GM19351 (cell line): ENCODE measurements at regions not wholly inside any gene's neighbourhood (a gene's known extent, or its start where the extent isn't known, plus 50 kb on each side); places are given as distances from the start of the nearest gene placed in this dataset.

Experiments
- ATAC-seq: cut with Tn5 transposase; IDR thresholded peaks from one replicate; pipeline ENCODE4 v1.9.1; 2021; ENCODE audit warnings: mild to moderate bottlenecking, moderate library complexity; ENCODE audit not compliant: unreplicated experiment

DNA sequence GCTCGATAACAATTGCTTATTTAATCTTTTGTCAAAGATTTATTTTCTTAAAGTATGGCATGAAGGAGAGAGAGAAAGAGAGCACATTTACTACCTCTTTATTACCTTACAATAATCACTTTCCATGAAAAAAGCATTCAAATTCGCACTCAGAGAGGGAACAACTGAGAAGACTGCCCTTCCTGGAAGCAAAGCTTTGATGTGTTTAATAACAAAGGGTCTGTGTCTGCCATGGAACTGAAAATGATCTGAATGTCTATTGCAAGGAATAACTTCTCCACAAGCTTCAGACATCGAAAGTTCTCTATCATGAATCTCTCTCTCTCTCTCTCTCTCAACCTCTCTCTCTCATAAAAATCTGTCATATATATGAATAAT is 308.9 kb downstream of the HDGFL1 start:
- no peak for ATAC-seq

DNA sequence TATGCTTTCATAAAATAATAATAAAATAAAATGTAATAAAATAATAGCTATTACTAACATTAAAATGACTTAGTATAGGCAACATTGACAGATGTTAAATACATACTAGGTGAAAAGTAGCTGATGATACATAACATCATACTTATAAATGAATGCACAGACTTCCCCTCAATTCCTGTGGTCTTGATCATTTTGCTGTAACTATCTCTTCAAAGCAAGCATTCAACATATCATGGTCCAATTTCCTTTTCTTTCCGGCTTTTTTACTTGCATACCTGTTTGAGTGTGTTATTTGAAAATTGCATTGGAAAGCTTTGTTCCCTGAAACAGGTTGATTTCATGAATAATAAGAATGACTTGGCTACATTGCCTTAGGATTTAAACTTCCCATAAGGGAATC is 309.3 kb downstream of the HDGFL1 start:
- ATAC-seq = no peak

DNA sequence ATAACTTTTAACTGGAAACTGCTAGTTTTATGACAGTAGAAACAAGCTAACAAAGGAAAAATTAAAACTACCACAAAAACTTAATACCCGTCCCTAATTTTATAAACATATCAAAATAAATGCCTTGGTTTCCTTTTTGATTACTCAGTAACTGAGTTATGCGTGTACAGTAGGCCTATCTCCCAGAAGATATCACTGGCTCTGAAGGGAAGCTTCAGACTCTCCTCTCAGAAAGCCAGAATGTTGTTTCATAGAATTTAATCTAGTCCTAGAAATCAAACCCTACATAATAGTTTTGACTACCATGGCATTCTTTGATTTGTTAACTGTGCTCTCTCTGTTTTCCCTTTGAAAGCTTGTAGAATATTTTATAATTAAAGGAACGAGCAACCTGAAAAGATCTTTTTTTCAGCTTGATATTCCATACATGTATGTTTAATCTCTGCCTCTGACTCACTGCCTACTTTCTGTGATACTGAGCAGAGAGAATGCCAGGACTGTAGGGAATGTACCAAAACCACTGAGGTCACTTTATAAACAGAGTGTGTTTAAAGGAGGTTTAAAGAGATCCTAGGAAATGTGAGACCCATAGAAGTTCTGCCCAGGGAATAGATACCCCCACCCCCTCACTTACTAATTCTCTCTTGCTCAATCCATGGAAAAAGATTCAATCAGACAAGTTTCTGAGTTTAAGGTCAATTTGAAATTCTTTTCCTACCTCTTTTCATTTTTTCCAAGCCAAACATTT is 311.5 kb downstream of the HDGFL1 start:
- no peak for ATAC-seq

DNA sequence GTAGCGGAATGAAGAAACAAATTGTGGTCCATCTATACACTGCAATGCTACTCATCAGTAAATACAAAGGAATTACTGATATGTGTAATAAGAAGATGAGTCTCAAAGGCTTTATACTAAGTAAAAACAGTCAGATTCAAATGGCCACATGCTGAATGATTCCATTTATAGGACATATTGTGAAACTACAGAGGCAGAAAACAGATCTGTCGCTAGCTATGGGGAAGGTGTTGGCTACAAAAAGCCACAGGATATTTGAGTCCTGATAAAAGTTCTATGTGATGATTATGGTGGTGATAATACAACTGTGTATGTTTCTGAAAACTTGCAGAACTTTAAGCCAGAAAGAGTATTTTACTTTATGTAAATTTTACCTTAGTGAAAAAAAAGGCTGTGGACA is 313.2 kb downstream of the HDGFL1 start:
- ATAC-seq = no peak

DNA sequence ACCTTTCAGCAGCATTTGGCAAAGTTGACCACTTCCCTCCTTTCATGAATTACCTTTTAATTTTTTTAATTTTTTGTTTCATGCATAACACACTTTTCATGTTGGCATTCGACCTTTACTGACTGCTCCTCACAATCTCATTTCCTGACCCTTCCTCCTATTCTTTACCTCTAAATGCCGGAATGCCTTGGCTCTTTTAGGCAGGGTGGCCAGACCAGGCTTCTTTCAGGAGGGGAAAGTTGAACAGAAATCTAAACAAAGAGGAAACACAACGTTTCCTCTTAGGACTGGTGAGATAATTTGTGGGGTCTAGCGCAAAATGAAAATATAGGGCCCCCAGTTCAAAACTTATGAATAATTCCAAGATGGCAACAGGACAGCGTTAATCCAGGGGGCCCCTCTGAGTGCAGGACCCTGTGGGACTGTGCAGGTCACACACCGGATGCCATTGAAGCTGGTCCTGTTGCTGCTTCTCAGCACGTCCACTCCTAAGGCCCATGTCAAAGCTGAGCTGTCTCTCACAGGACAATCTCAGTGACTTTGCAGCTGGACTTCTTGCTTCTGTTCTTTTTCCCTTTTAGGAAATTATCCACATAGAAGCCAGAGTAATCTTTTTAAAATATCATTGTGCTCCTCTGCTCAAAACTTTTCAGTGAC is 313.8 kb downstream of the HDGFL1 start:
- ATAC-seq = no peak

DNA sequence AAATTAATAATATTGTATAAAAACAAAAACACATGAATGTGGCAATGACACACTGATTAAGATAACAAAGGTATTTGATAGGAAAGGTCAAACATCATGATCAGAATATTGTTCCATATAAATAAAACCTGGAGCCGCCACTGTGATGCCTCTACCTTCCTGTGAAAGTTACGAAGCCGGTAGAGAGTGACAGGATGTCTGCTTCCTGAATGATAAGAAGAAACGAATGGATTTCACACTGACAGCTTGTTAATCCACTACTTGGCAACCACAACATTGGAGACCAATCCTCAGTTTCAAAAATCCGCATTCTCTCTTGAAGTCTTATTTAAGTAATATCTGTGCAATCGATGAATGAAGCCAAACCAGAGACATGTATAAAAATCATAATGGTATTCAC is 315.1 kb downstream of the HDGFL1 start:
- no peak for ATAC-seq

DNA sequence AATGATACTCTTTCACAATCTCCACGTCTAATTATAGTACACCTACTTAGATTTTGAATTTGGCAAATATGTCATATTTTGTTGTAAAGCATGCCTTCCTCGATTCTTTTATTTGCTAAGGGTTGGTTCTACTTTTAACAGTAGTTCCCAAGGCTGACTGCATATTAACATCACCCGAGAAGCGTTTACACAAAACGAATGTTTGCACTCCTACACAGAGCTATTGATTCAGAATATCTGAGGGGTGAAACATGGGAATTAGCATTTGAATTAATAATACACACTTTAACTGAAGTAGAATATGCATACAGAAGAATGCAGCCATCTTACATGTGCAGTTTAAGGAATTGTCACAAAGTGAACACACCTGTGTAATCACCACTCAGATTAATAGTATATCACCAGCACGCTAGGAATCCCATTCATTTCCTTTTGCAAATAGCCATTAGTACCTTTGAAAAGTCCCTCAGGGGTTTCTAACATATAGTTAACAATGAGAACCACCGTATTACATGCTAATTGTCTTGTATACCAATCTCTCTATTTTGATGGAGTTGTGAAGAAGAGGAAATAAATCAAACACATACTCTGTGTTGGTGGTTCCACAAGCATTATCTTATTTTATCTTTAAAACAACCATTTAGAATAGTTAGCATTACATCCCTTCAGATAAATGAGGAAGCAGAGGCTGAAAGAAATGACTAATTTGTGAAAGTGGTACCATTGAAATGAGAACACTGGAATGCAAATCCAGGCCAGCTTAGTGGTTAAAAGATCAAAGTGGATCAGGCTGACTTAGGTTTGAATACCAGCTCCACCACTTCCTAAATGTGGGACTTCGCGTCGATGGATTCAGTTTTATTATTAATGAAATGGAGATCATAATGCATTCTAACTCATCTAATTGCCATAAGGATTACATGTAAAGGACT is 317.6 kb downstream of the HDGFL1 start:
- no peak for ATAC-seq

DNA sequence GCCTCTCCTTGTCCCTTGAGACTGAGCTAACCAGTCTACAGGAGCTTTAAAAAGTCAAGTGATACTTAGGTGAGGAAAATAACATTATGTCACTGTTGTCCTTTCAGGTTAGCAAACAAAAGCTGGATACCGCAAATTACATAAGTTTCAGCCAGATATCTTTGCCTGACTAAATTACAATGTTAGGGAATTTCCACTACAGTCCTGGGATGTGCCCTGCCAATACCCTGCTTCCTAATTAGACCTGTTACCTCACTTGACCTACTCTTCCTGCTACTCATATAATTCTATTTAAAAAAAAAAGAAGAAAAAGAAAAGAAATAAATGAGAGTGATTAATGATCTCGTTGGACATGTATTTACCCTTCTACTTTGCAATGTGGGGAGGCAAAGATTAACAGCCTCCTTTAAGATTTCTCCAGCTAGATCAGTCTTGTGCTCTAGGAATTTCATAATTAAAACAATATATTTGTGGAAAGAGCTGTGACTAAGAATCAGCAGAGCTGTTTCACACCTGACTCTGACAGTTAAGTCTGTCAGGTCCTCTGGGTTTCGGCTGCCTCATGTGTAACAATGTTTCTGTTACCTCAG is 318.9 kb downstream of the HDGFL1 start:
- ATAC-seq = no peak

DNA sequence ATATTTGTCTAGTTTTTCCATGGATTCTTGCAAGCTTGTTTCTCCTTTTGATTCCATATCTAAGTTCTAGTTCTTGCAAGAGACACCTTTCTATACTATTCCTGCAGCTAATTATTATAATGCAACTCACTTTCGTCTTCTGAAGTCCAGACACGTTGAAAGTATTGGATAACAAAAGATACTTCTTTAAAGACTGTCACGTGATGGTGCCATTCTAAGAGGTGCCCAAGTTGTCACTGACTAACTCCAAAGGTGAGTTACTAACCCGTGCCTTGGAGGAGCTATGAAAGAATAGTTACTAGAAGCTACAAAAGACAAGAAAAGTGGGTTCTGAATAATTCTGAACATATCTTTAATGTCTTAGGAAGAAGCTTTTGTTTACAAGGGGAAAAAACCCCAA is 322.6 kb downstream of the HDGFL1 start:
- ATAC-seq = no peak

DNA sequence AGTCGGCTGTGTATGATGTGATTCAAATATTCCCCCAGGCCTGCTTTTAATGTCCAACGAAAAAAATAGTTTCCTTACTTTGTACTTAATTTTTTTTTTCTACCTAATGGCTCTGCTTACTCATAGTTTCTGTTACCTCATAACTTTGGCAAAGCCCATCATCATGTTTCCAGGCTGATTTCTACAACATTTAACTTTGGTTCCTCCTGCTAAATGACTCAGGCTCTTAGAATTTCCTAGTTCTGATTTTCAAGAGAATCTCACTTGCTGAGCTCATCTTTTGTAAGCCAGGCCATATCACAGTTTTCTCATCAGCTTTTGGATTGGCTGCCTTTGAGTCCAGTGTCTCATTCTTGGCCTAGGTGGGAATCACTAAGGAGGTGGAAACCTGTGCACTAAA is 323.1 kb downstream of the HDGFL1 start:
- ATAC-seq = no peak

DNA sequence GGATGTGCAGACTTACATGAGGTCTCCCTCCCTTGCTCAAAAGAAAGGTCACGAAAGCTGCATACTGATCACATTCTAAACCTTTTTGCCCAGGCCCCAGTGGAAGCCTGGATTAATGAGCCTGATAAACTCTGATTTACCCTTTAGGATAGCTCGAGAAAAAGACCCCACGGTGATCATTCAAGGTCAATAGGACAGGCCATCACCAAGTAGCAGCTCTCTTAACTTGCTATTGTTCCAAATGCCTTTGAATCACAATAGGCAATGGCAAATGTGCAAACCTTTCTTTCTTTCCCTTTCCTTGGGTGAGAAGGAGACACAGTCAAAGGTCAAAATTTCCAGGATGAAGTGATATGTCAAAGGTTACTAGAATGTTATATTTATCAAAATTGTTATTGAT is 327.3 kb downstream of the HDGFL1 start:
- no peak for ATAC-seq

DNA sequence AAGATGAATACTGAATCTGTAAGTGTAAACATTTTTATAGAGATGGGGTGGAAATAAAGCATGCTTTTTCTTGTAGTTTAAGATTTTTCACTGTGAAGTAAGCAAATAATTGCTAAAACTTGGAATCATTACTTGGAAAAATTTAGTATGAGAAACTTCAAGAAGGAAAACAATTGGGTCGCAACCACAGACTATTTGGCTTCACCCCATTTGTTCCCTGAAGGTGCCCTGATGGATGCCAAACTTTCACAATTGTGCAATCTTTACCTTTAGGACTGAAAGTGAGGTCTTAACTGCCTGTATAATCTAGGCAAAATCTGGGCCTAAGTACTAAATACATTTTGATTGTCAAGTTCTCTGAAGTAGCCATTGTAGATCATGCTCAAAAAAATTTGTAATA is 330.1 kb downstream of the HDGFL1 start:
- ATAC-seq = no peak

DNA sequence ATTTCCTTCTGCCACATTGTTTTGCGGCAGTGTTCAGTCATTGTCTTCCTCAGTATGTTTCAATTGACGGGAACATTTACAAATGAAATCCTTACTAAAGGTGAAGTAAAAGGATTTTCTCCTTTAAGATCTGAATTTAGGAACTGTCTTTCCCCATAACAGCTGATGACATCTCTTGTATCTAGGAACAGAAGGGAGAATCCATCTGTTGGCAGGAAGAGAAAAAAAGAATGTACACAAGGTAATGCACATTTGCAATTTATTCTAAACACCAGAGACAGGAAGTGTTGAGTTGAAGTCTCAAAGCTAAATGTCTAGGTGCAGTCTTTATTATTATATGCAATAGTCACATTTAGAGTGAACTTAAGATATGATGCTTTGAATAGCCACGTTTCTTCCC is 334.5 kb downstream of the HDGFL1 start:
- no peak for ATAC-seq

DNA sequence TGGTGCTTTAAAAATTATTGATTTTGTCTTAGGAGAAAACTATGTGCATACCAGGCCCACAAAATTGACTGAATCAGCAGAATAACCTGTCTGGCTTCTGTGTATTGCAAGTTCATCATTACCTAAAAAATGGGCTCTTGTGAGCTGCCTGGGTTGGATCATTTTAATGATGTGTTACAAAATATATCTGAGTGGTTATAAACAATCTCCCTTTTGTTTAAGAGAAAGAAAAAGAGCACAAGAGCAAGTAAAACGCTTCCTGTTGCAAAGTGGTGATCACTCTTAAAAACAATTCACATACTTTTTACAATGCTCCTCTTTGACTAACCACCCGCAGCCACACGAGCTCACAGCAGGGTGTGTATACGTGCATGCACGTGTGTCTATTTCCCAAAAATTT is 335.1 kb downstream of the HDGFL1 start:
- no peak for ATAC-seq

DNA sequence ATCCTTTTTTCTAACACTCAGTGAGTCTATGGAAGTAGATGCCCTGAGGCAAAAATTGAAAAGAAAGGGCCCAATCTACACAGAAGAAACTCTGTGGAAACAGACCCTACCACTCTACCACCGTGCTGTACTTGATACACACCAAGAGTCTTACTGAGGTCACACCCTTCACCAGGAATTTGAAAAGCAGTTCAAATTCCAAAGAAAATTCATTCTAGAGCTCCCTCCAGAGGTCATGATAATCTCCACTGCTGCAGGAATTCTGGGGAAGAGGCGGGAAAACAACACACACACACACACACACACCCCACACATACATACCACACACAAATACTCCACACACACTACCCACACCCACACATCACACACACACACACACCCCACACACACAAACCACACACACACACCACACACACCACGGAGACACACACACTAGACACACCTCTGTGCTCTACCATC is 336.8 kb downstream of the HDGFL1 start:
- ATAC-seq = no peak

DNA sequence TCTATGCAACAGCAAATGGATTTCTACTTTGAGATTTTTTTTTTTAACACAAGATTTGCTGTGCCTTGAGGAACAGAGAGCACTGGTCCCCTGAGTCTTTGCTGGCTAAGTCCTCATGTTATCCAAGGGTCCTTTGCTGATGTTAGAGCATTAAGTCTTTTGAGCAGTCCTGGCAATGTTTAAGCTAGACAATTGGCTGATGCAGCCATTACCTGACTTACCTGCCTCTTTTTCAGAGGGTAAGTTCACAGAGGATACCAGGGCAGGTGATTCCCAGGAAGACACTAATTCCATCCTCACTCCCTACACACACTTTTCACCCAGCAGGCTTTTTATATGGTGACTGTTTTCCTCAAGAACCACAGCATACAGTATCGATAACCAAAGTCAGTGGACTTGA is 337.7 kb downstream of the HDGFL1 start:
- ATAC-seq = no peak

DNA sequence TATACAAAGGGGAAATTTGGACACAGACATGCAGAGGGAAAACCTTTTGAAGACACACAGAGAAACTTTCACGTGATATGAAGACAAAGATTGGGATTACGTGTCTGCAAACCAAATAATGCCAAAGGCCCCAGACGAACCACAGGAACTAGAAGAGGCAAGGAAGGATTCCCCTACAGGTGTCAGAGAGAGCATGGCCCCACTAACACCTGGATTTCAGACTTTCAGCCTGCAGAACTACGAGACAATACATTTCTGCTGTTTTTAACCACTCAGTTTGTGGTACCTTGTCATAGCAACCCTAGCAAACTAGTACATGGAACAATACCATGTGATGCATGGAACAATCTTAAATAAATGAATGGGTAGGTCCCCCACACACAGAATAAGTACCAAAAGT is 341.0 kb downstream of the HDGFL1 start:
- ATAC-seq = no peak

DNA sequence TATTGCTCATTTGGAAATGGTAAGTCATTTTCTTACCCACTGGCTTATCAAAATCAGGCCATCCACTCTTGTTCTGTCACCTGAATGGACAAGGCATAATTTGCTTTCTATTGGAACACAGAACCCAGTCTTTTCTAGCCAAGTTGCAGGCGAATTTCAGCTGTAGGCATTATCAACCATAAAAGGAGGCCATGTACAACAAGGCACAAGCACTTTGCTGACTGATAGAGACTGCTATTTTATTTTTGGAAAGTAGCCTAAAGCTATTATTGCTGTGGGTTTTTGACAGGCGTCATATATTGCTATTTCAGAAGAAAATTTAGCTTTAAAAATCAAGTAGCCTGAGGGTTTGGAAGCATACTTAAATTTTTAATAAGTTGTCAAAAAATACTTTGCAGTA is 344.2 kb downstream of the HDGFL1 start:
- ATAC-seq = no peak

DNA sequence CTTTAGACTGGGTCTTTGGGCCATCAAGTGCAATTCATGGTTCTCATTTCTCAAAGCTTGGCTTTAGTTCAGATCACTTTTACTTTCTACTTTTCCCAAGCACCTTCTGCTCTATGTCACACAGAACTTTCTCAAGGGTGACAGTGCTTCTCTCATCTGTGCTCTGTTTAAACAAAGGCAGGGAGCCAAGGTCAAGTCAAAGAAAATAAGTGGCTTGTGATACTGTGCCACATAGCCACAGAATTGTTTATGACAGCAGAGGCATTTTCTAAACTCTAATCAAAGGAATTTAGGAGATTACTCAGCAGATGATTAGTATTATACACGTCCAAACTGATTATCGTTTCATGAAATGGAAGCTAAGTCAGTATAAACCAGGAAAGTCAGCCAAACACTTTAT is 348.0 kb downstream of the HDGFL1 start:
- ATAC-seq = no peak

DNA sequence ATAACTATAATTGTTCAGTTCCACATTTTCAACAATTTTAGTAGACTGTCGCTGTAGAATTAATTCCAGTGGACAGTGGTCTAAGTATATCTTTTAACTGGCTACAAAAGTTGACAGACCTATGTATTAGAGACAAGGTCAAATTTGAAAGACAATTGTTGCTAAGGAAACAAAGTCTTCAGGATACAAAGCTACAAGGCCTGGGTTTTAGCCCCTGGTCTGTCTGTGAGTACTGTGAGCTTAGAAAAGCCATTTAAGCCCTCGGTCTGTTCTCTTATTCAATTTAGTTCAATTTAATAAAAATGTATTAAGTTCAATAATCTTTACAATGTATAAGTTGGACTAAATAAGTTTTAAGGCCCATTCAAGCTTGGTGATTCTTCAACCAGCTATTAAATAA is 352.5 kb downstream of the HDGFL1 start:
- ATAC-seq = no peak

DNA sequence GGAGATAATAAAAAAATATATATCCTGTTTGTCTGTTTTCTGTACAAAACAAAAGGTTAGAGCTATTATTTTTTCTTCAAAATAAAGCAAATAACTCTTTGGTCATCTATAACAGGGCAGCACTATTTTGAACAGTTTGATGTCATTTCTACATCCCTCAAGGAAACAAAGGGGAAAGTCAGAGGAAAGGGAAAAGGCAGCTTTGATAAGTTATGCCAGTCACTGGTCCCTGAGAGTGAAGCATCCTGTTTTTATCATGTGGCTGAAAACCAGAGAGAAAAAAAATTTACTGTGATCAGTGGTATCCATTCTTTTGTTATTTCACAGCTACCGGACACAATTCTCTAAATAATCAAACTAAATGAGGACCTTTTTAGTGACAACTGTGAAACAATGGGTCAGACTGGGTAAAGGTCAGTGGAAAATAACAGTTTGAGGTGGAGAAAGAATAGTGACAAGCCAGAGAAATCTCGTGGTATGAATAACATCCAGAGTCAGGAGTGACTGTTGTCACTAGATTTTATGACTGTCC is 356.0 kb downstream of the HDGFL1 start:
- ATAC-seq = no peak
